ENCODE measurements at regions not wholly inside any gene's neighbourhood (a gene's known extent, or its start where the extent isn't known, plus 50 kb on each side); places are given as distances from the start of the nearest gene placed in this dataset.

GRCh38 chr14:65961004-65961403 lies 525.2 kb upstream of the CCDC196 start:
- no peak for TF ChIP-seq REST (IDR thresholded peaks at IDR 0.05; ENCODE audit: unreplicated experiment)
- no peak for TF ChIP-seq ZNF331 (CRISPR knock-in tag; IDR thresholded peaks at IDR 0.05; ENCODE audit: low read depth)
- TF ChIP-seq CTCF (conservative IDR thresholded peaks at IDR 0.05; ENCODE audit: low read depth in 2 of 2): peak; percentile 86 to 95
- TF ChIP-seq CREB1 (CRISPR knock-in tag; IDR thresholded peaks at IDR 0.05; ENCODE audit: low read depth): no peak
- no peak for TF ChIP-seq POLR2AphosphoS5 (IDR thresholded peaks at IDR 0.05; ENCODE audit: low read depth)
- H3K4me2 ChIP-seq: no peak overlapping the region
- Mint-ChIP-seq H3K27ac (no peak overlapping the region), H3K4me3 (no peak overlapping the region), H3K27me3 (ENCODE audit: insufficient read depth, low read depth, poor library complexity) (no peaks in the 10 kb centered on the region), H3K9me3 (0 out of 3 replicates have a peak, but pooled peaks cover under 1% of the 10 kb centered on the region), H3K4me1 (peaks cover 22% of the 10 kb centered on the region), H3K36me3 (ENCODE audit: low read depth) (no peaks in the 10 kb centered on the region)
- H3K4me3 ChIP-seq: no peak overlapping the region
- H3F3A ChIP-seq (replicated peaks; ENCODE audit: low read depth): no peaks in the 10 kb centered on the region
- DNase-seq (ENCODE audit: low spot score) (peak; percentile 87), ATAC-seq (peak; percentile 81)
- no peaks in the 10 kb centered on the region for H3K27me3 ChIP-seq (ENCODE audit: insufficient read depth)
- H2AFZ ChIP-seq: no peak overlapping the region
- H3K36me3 ChIP-seq (ENCODE audit: insufficient read depth): no peaks in the 10 kb centered on the region
- no peak overlapping the region for H3K27ac ChIP-seq (ENCODE audit: low read depth)
- H3K9me2 ChIP-seq (ENCODE audit: insufficient read depth): no peaks in the 10 kb centered on the region
- H3K79me2 ChIP-seq (replicated peaks; ENCODE audit: insufficient read depth): no peaks in the 10 kb centered on the region
- peaks cover 29% of the 10 kb centered on the region for H3K4me1 ChIP-seq (ENCODE audit: insufficient read depth)
- H4K20me1 ChIP-seq (replicated peaks; ENCODE audit: insufficient read depth): no peaks in the 10 kb centered on the region

- H3K9me2 ChIP-seq (ENCODE audit: insufficient read depth): peaks cover 8% of the 10 kb centered on the region; the same call in 1 of the 2 replicates
- Mint-ChIP-seq H3K4me1 (peaks cover 22% of the 10 kb centered on the region), H3K27me3 (ENCODE audit: insufficient read depth, low read depth, poor library complexity) (no peaks in the 10 kb centered on the region), H3K27ac (no peak overlapping the region), H3K4me3 (no peak overlapping the region), H3K36me3 (ENCODE audit: low read depth) (no peaks in the 10 kb centered on the region), H3K9me3 (no peaks in the 10 kb centered on the region)
- H3K4me2 ChIP-seq: no peak overlapping the region
- no peaks in the 10 kb centered on the region for H4K20me1 ChIP-seq (replicated peaks; ENCODE audit: insufficient read depth)
- ATAC-seq (no peak), DNase-seq (ENCODE audit: low spot score) (no peak)
- H2AFZ ChIP-seq: 0 out of 2 replicates have a peak overlapping the region, but pooled peaks have one; percentile 38
- H3K4me3 ChIP-seq: no peak overlapping the region
- no peaks in the 10 kb centered on the region for H3F3A ChIP-seq (replicated peaks; ENCODE audit: low read depth)
- peaks cover 14% of the 10 kb centered on the region for H3K4me1 ChIP-seq (ENCODE audit: insufficient read depth)
- H3K27me3 ChIP-seq (ENCODE audit: insufficient read depth): no peaks in the 10 kb centered on the region
- H3K27ac ChIP-seq (ENCODE audit: low read depth): no peak overlapping the region
- H3K36me3 ChIP-seq (ENCODE audit: insufficient read depth): no peaks in the 10 kb centered on the region
- no peaks in the 10 kb centered on the region for H3K79me2 ChIP-seq (replicated peaks; ENCODE audit: insufficient read depth)
- TF ChIP-seq CREB1 (CRISPR knock-in tag; IDR thresholded peaks at IDR 0.05; ENCODE audit: low read depth) (no peak), JUNB (IDR thresholded peaks at IDR 0.05; ENCODE audit: unreplicated experiment) (no peak), ETS1 (IDR thresholded peaks at IDR 0.05) (no peak), REST (IDR thresholded peaks at IDR 0.05; ENCODE audit: unreplicated experiment) (no peak), EZH2 (IDR thresholded peaks at IDR 0.05; ENCODE audit: low read depth, unreplicated experiment) (no peak), EZH2phosphoT487 (IDR thresholded peaks at IDR 0.05; ENCODE audit: unreplicated experiment) (no peak), ZNF114 (CRISPR knock-in tag; IDR thresholded peaks at IDR 0.05) (no peak), NANOG (IDR thresholded peaks at IDR 0.05; ENCODE audit: borderline replicate concordance) (no peak), STAT1 (IDR thresholded peaks at IDR 0.05; ENCODE audit: unreplicated experiment) (no peak), POLR2AphosphoS5 (IDR thresholded peaks at IDR 0.05; ENCODE audit: low read depth) (no peak), ZNF331 (CRISPR knock-in tag; IDR thresholded peaks at IDR 0.05; ENCODE audit: low read depth) (no peak)
These were observed 523.2 kb upstream of the CCDC196 start for GRCh38 chr14:65962952-65963351.
